ENCODE measurements at regions not wholly inside any gene's neighbourhood (a gene's known extent, or its start where the extent isn't known, plus 50 kb on each side); places are given as distances from the start of the nearest gene placed in this dataset.

DNA sequence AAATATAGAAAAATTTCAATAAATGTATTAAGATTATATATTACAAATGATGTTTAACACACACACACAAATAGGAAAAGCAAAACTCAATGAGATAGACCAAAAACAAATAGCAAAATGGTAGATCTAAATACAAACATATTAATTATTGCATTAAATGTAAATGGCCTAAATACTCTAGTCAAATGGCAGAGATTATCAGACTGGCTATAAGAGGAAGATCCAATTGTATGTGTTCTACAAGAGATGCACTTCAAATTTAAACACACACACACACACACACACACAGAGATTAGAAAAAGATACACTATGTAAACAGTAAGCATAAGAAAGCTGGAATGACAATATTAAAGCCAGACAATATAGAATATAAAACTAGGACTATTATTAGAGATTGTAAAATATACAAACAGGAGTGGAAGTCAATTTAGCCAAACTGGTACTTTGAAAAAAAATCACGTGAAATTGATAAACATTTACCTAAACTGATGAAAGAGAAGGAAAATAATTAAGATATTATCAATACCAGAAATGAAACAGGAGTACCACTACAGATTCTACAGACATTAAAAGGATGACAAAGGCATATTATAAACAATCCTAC lies 150.5 kb downstream of the TBXT start:
- TF ChIP-seq FOXA1 (IDR thresholded peaks at IDR 0.05) (no peak), TARDBP (IDR thresholded peaks at IDR 0.05) (no peak)

Data from HEK293T (cell line).